A172 (cell line): ENCODE measurements at regions not wholly inside any gene's neighbourhood (a gene's known extent, or its start where the extent isn't known, plus 50 kb on each side); places are given as distances from the start of the nearest gene placed in this dataset.
"Not testable (repeated sequence)": the region's sequence is repeated elsewhere in the genome, so short reads cannot be mapped to it uniquely, and the experiment has no call there.

Experiments
- DNase-seq: peaks from one replicate; pipeline ENCODE4 v3.0.0-alpha.2; 2015; ENCODE audit warnings: low spot score

GRCh38 chr1:121519042-121519755, 334.4 kb downstream of the SRGAP2C start:
- DNase-seq, result no peak

GRCh38 chr1:121519756-121520286, 335.0 kb downstream of the SRGAP2C start:
- DNase-seq, result not testable (repeated sequence)

GRCh38 chr1:121522061-121522759, 337.4 kb downstream of the SRGAP2C start:
- DNase-seq, result no peak

DNA sequence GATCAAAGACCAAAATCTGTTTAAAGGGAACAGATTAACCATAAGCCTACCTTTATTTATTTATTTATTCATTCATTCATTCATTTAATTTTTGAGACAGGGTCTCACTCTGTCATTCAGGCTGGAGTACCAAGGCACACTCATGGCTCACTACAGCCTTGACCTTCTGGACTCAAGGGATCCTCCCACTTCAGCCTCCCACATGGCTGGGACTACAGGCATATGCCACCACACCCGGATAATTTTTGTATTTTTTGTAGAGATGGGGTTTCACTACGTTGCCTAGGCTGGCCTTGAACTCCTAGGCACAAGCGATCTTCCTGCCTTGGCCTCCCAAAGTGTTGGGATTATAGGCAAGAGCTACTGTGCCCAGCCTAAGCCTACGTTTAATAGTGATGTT, 338.3 kb downstream of the SRGAP2C start:
- DNase-seq, result not testable (repeated sequence)

DNA sequence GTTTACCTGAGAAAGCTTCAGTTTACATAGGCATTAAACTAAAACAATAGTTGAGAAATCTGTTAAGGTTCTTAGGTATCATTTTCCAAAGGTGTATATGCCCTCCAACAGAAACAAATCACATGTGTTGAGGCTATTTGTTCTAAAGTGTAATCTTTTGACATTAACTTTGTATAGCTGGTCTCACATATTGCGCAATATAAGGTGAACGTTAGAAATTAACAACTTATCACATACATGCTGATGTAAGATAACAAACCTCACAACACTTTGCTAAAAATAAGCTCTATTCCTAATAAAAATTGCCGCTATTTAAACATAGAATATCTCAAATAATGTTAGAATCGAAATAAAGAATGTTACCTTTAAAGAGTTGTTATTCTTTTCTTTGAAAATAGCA, 340.6 kb downstream of the SRGAP2C start:
- no peak for DNase-seq

DNA sequence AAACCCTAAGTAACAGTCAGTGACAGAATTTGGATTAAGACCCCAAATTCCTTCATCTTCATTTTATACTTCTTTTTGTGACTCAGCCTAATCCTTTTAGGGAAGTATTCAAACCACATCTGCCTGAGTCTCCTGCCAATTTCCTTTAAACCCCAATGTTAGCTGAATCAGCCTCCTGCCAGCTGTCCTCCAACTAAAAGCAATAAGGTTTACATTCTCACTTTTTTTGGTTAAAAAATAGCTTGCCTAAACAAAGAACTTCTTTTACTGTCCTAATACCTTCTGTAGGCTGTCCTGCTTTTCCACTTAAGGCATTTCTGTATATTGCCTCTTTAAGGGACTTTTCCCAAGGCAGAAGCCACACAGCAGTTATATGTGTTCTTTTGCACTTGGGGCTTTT, 344.2 kb downstream of the SRGAP2C start:
- DNase-seq, result not testable (repeated sequence)

DNA sequence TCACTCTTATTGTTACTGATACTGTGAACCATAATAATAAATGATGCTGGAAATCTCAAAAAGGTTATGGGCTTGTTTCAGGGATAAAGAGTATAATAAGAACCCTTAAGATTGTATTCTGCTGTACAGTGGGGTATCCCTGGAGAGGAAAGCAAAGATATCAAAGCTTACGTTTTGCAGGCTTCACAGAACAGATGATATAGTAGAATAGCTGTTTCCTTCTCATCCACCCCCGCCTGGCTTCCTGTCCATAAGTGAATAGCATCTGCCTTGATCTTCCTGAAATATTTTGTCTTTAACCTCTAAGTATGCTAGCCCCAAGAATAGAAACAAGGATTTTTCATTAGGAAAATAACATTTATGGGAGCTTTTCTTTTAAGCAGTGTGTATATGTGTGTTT, 345.3 kb downstream of the SRGAP2C start:
- not testable (repeated sequence) for DNase-seq

- not testable (repeated sequence) for DNase-seq
Observed at GRCh38 chr1:121531747-121532146, 347.0 kb downstream of the SRGAP2C start.

- not testable (repeated sequence) for DNase-seq
Observed at GRCh38 chr1:121538148-121538547, 353.4 kb downstream of the SRGAP2C start.

GRCh38 chr1:121538943-121539575, 354.3 kb downstream of the SRGAP2C start:
- peak; percentile 2 for DNase-seq

DNA sequence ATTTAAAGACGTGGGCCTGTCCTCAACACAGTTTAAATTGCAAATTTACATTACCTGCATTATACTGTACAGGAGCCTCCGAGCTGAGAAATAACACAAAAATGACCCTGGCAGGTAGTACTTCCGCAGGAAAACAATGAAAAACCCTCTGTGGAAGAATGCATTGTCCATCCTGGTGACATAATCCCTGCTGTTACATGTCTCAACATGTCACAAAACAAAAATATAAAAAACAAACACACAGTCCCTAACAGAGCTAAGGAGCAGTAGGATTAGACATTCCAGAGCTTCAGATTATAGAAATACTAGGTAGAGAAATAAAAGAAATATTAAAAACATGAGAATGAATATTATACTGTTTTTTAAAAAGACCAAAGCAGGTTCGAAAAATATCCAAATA, 359.2 kb downstream of the SRGAP2C start:
- not testable (repeated sequence) for DNase-seq

- no peak for DNase-seq
Observed at GRCh38 chr1:121544500-121544899, 359.7 kb downstream of the SRGAP2C start.

DNA sequence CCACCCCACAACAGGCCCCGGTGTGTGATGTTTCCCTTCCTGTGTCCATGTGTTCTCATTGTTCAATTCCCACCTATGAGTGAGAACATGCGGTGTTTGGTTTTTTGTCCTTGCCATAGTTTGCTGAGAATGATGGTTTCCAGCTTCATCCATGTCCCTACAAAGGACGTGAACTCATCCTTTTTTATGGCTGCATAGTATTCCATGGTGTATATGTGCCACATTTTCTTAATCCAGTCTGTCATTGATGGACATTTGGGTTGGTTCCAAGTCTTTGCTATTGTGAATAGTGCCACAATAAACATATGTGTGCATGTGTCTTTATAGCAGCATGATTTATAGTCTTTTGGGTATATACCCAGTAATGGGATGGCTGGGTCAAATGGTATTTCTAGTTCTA, 361.1 kb downstream of the SRGAP2C start:
- DNase-seq, result not testable (repeated sequence)

DNA sequence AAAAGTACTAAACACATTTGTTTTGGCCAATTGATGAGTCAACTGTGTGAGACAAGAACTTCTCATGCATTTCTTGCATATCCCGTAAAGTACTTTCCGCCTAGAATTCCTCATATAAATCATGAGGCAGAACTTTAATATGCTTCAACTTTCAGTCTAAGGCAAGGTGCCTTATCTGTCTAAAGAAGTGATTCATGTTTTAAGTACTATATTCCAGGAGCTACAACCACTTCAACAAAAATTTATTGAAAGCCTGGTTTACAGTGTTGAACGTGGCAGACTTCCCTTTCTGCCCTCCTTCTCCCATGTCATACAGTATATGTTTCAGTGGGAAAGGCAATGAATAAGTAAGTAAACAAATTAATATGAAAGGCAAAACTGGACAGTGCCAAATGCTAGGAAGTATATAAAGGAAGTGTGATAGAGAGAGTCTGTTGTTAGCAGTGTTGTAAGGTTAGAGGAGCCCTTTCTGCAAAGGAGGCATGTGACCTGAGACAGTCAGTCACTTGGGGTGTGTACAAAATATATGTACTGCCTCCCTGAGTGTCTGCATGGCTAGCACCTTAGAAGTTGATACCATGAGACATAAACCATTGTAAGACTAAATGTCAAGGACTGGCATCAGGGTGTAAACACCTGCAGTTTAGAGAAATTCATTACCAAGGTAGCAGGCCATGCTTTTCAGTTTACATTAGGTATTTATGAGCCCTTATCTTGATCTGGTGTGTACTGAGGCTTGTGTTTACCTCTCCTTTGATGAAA, 362.2 kb downstream of the SRGAP2C start:
- DNase-seq, result peak; percentile 81

GRCh38 chr1:121547726-121548125, 363.0 kb downstream of the SRGAP2C start:
- DNase-seq, result not testable (repeated sequence)

DNA sequence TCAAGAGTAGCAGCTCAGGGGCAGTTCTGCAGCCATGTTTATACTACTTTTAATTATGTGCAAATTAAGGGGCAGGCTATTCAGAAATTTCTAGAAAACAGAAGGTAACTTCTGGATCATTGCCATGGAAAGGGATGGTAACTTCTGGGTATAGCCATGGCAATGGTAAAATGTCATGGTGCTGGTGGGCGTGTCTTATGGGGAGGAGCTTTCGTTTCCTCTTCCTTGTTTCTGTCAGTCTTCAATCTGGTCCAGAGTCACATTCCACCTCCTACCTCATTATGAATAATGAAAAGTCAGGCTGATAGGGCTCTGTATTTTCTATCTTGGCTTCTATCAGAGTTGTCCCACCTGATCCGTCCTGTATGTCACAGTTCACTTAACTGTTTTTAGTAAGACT, 366.0 kb downstream of the SRGAP2C start:
- not testable (repeated sequence) for DNase-seq

DNA sequence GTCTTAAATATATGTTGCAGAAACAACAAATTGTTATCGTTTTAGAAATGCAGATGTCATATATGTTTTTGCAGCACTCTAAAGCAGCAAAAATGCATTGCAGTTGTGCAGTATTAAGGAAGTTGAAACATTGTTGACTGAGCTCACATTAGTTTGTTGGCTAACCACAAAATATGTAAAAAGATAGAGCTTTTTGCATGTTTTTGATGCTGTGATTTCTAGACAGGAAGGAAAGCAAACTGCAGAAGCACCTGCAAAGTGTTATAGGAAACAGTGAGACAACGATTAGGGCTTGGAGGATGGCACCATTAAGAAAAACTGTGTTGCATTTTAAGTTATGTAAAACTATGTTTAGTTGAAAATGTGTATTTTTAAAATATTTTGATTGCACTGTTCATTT, 366.7 kb downstream of the SRGAP2C start:
- not testable (repeated sequence) for DNase-seq

- not testable (repeated sequence) for DNase-seq
Observed at GRCh38 chr1:121556560-121556959, 371.8 kb downstream of the SRGAP2C start.

GRCh38 chr1:121558034-121558433, 373.3 kb downstream of the SRGAP2C start:
- DNase-seq, result not testable (repeated sequence)

- peak; percentile 51 for DNase-seq
Observed at GRCh38 chr1:121558514-121558913, 373.7 kb downstream of the SRGAP2C start.

- DNase-seq, result no peak
Observed at GRCh38 chr1:121566346-121566745, 381.6 kb downstream of the SRGAP2C start.

GRCh38 chr1:121569428-121569827, 384.7 kb downstream of the SRGAP2C start:
- DNase-seq, result no peak
